Neural cell (in vitro differentiated cells): ENCODE measurements at regions not wholly inside any gene's neighbourhood (a gene's known extent, or its start where the extent isn't known, plus 50 kb on each side); places are given as distances from the start of the nearest gene placed in this dataset.
A peak's percentile ranks its signal among the peaks of the same experiment; 100 is the strongest.

Source experiments
- CTCF ChIP-seq: fragments of 450-650 bp; IDR thresholded peaks from 2 replicates; pipeline ENCODE4 v1.5.1; 2014; ENCODE audit warnings: antibody characterized with exemption, mild to moderate bottlenecking, moderate library complexity; ENCODE audit not compliant: poor library complexity, severe bottlenecking
- EP300 ChIP-seq: fragments of 450-650 bp; conservative IDR thresholded peaks from 2 replicates; pipeline ENCODE4 v1.6.1; 2014; ENCODE audit warnings: antibody characterized with exemption, mild to moderate bottlenecking, moderate library complexity; ENCODE audit not compliant: poor library complexity, severe bottlenecking
- EZH2 ChIP-seq: fragments of 200-600, 300-800 bp; shearing (Covaris generic), sonication (generic); IDR thresholded peaks from 2 replicates; pipeline ENCODE4 v1.6.1; 2014; ENCODE audit warnings: antibody characterized with exemption, low read length, borderline replicate concordance, mild to moderate bottlenecking; ENCODE audit not compliant: insufficient read depth, poor library complexity, severe bottlenecking
- POLR2AphosphoS5 ChIP-seq: IDR thresholded peaks from 2 replicates; pipeline ENCODE4 v1.6.1; 2012
- REST ChIP-seq: IDR thresholded peaks from 2 replicates; pipeline ENCODE4 v1.6.1; 2012; ENCODE audit warnings: borderline replicate concordance

- TF ChIP-seq CTCF (peak; percentile 12), EZH2 (no peak), EP300 (no peak), REST (no peak), POLR2AphosphoS5 (no peak)
Measured at GRCh38 chr2:81894451-81894990, 1590.0 kb upstream of the LRRTM1 start.
